ENCODE measurements at regions not wholly inside any gene's neighbourhood (a gene's known extent, or its start where the extent isn't known, plus 50 kb on each side); places are given as distances from the start of the nearest gene placed in this dataset.

DNA sequence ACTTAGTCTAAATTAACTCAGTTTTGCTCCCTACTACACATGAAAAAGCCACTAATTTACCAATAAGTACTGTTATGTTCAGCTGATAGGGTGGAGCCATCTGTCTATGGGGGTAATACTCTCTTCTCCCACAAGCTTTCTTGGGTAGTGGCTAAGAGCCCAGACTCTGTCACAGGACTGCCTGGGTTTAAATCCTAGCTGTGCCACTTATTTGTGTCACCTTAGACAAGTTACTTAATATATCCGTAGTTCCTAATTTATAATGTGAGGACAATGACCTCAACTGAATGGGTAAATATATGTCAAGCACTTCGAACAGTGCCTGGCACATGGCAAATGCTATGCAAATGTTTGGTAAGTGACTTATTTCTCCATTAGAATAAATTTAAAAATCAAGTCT is 185.6 kb downstream of the DACT1 start:
- TF ChIP-seq YY1 (IDR thresholded peaks at IDR 0.05; ENCODE audit: insufficient read depth, insufficient read length) = no peak
- no peak for TF ChIP-seq ZNF274 (IDR thresholded peaks at IDR 0.05; ENCODE audit: low read depth, low read length)
- no peak for TF ChIP-seq SUZ12 (IDR thresholded peaks at IDR 0.05; ENCODE audit: extremely low read depth, insufficient read depth, insufficient read length)

Measured in NT2/D1 (cell line).